Activated CD8-positive, alpha-beta memory T cell treated with anti-CD3 and anti-CD28 coated beads, Interleukin-2, amount 10 ng/mL, durations not matched to agents 7 days and 5 days (primary cell): ENCODE measurements at regions not wholly inside any gene's neighbourhood (a gene's known extent, or its start where the extent isn't known, plus 50 kb on each side); places are given as distances from the start of the nearest gene placed in this dataset.
"Not testable (repeated sequence)": the region's sequence is repeated elsewhere in the genome, so short reads cannot be mapped to it uniquely, and the experiment has no call there.

Source experiments
- ATAC-seq: fragments of 150-1000 bp; cut with Tn5 transposase; one replicate; pipeline ENCODE4 v1.10.0; 2021; ENCODE audit warnings: moderate library complexity
- CTCF ChIA-PET: fragments of 350-600 bp; sonication (Branson Sonifier 250); formaldehyde crosslinking; loops from one replicate; lab custom pipeline; 2021; ENCODE audit warnings: antibody characterized with exemption; lab: Charles Lee
- DNase-seq: peaks from one replicate; pipeline ENCODE4 v3.0.0-alpha.2; 2020
- H3K27ac Mint-ChIP-seq: one replicate; pipeline ENCODE4 v1.8.0; 2021; ENCODE audit warnings: mild to moderate bottlenecking, mixed read lengths
- H3K27me3 Mint-ChIP-seq: one replicate; pipeline ENCODE4 v1.8.0; 2021; ENCODE audit warnings: mixed read lengths
- H3K36me3 Mint-ChIP-seq: one replicate; pipeline ENCODE4 v1.8.0; 2021; ENCODE audit warnings: mild to moderate bottlenecking, mixed read lengths
- H3K4me1 Mint-ChIP-seq: one replicate; pipeline ENCODE4 v1.8.0; 2021; ENCODE audit warnings: mixed read lengths
- H3K4me3 Mint-ChIP-seq: one replicate; pipeline ENCODE4 v1.8.0; 2021; ENCODE audit warnings: mild to moderate bottlenecking, moderate library complexity, mixed read lengths
- H3K9me3 Mint-ChIP-seq: one replicate; pipeline ENCODE4 v1.8.0; 2022; ENCODE audit warnings: low read depth, mixed read lengths

GRCh38 chr21:14657241-14658008, 111.3 kb upstream of the SAMSN1 start:
- H3K4me3 Mint-ChIP-seq = no peak overlapping the region
- DNase-seq = no peak
- H3K27ac Mint-ChIP-seq = no peak overlapping the region
- H3K4me1 Mint-ChIP-seq = peaks cover 2% of the 10 kb centered on the region
- peaks cover 2% of the 10 kb centered on the region for H3K9me3 Mint-ChIP-seq
- CTCF ChIA-PET = no interaction called here
- no peaks in the 10 kb centered on the region for H3K27me3 Mint-ChIP-seq
- ATAC-seq = no peak
- H3K36me3 Mint-ChIP-seq = peaks cover 3% of the 10 kb centered on the region

GRCh38 chr21:14646893-14647292, 100.8 kb upstream of the SAMSN1 start:
- DNase-seq = no peak
- Mint-ChIP-seq H3K4me1 (no peaks in the 10 kb centered on the region), H3K27ac (no peak overlapping the region), H3K9me3 (peaks cover 12% of the 10 kb centered on the region), H3K27me3 (no peaks in the 10 kb centered on the region), H3K4me3 (no peak overlapping the region), H3K36me3 (peaks cover 16% of the 10 kb centered on the region)
- CTCF ChIA-PET = no interaction called here
- no peak for ATAC-seq

- DNase-seq (no peak), ATAC-seq (no peak)
- CTCF ChIA-PET = no interaction called here
- H3K4me1 Mint-ChIP-seq = no peaks in the 10 kb centered on the region
- peaks cover 12% of the 10 kb centered on the region for H3K9me3 Mint-ChIP-seq
- no peak overlapping the region for H3K27ac Mint-ChIP-seq
- H3K27me3 Mint-ChIP-seq = no peaks in the 10 kb centered on the region
- peaks cover 12% of the 10 kb centered on the region for H3K36me3 Mint-ChIP-seq
- H3K4me3 Mint-ChIP-seq = no peak overlapping the region
These were observed 99.6 kb upstream of the SAMSN1 start for GRCh38 chr21:14645702-14646101.

GRCh38 chr21:14632359-14632758, 86.2 kb upstream of the SAMSN1 start:
- Mint-ChIP-seq H3K36me3 (peaks cover 7% of the 10 kb centered on the region), H3K4me3 (no peak overlapping the region), H3K27ac (no peak overlapping the region), H3K4me1 (peaks cover 13% of the 10 kb centered on the region), H3K27me3 (no peaks in the 10 kb centered on the region), H3K9me3 (peaks cover 2% of the 10 kb centered on the region)
- CTCF ChIA-PET = no interaction called here
- ATAC-seq (no peak), DNase-seq (no peak)

- Mint-ChIP-seq H3K4me3 (no peak overlapping the region), H3K4me1 (peaks cover 13% of the 10 kb centered on the region), H3K36me3 (peaks cover 11% of the 10 kb centered on the region), H3K27me3 (no peaks in the 10 kb centered on the region), H3K27ac (peak overlapping the region; percentile 70), H3K9me3 (no peaks in the 10 kb centered on the region)
- ATAC-seq (peak; percentile 93), DNase-seq (no peak)
- CTCF ChIA-PET = interaction anchor here (2.9 kb wide), 1 partner anchor 107 kb away, joined by 10 read pairs; no protein-coding TSS in a partner anchor
These were observed 84.5 kb upstream of the SAMSN1 start for GRCh38 chr21:14630556-14631069.

GRCh38 chr21:14629461-14629860, 83.3 kb upstream of the SAMSN1 start:
- DNase-seq (no peak), ATAC-seq (no peak)
- Mint-ChIP-seq H3K27ac (no peak overlapping the region), H3K27me3 (no peaks in the 10 kb centered on the region), H3K4me1 (peaks cover 13% of the 10 kb centered on the region), H3K4me3 (no peak overlapping the region), H3K9me3 (peaks cover 2% of the 10 kb centered on the region), H3K36me3 (peaks cover 11% of the 10 kb centered on the region)
- CTCF ChIA-PET = interaction anchor here (1.0 to 2.9 kb wide), 3 partner anchors 10 to 108 kb away, joined by 3 to 10 read pairs (median 4); no protein-coding TSS in a partner anchor

GRCh38 chr21:14623079-14623478, 77.0 kb upstream of the SAMSN1 start:
- peaks cover 25% of the 10 kb centered on the region for H3K36me3 Mint-ChIP-seq
- H3K4me3 Mint-ChIP-seq, ATAC-seq, H3K27me3 Mint-ChIP-seq, H3K27ac Mint-ChIP-seq, DNase-seq, CTCF ChIA-PET, H3K4me1 Mint-ChIP-seq: not testable (repeated sequence)
- peaks cover 18% of the 10 kb centered on the region for H3K9me3 Mint-ChIP-seq

GRCh38 chr21:14620152-14620551, 74.0 kb upstream of the SAMSN1 start:
- H3K4me3 Mint-ChIP-seq = no peak overlapping the region
- H3K27ac Mint-ChIP-seq = no peak overlapping the region
- H3K4me1 Mint-ChIP-seq = peaks cover 9% of the 10 kb centered on the region
- H3K27me3 Mint-ChIP-seq = no peaks in the 10 kb centered on the region
- CTCF ChIA-PET = no interaction called here
- H3K9me3 Mint-ChIP-seq = peaks cover 18% of the 10 kb centered on the region
- ATAC-seq (no peak), DNase-seq (no peak)
- peaks cover 20% of the 10 kb centered on the region for H3K36me3 Mint-ChIP-seq

- Mint-ChIP-seq H3K4me3 (no peak overlapping the region), H3K4me1 (peaks cover 10% of the 10 kb centered on the region), H3K9me3 (peaks cover 15% of the 10 kb centered on the region), H3K27me3 (no peaks in the 10 kb centered on the region), H3K36me3 (peaks cover 20% of the 10 kb centered on the region), H3K27ac (no peak overlapping the region)
- CTCF ChIA-PET = interaction anchor here (1.0 to 1.1 kb wide), 2 partner anchors 11 to 120 kb away, joined by 3 to 4 read pairs; no protein-coding TSS in a partner anchor
- no peak for DNase-seq
- no peak for ATAC-seq
These were observed 71.8 kb upstream of the SAMSN1 start for GRCh38 chr21:14617871-14618270.

GRCh38 chr21:14617040-14617393, 70.9 kb upstream of the SAMSN1 start:
- no peak overlapping the region for H3K27ac Mint-ChIP-seq
- no peak overlapping the region for H3K4me3 Mint-ChIP-seq
- ATAC-seq (no peak), DNase-seq (no peak)
- no peaks in the 10 kb centered on the region for H3K27me3 Mint-ChIP-seq
- CTCF ChIA-PET = interaction anchor here (1.0 to 1.1 kb wide), 2 partner anchors 12 to 121 kb away, joined by 3 to 4 read pairs; no protein-coding TSS in a partner anchor
- H3K4me1 Mint-ChIP-seq = peaks cover 10% of the 10 kb centered on the region
- peaks cover 16% of the 10 kb centered on the region for H3K36me3 Mint-ChIP-seq
- H3K9me3 Mint-ChIP-seq = peaks cover 11% of the 10 kb centered on the region

- no peak for ATAC-seq
- Mint-ChIP-seq H3K36me3 (peaks cover 18% of the 10 kb centered on the region), H3K4me1 (peaks cover 13% of the 10 kb centered on the region), H3K27ac (no peak overlapping the region), H3K27me3 (no peaks in the 10 kb centered on the region), H3K9me3 (peaks cover 11% of the 10 kb centered on the region), H3K4me3 (no peak overlapping the region)
- CTCF ChIA-PET = interaction anchor here (1.1 kb wide), 1 partner anchor 12 kb away, joined by 4 read pairs; no protein-coding TSS in a partner anchor
- DNase-seq = no peak
These were observed 70.4 kb upstream of the SAMSN1 start for GRCh38 chr21:14616380-14617039.

GRCh38 chr21:14615359-14615974, 69.4 kb upstream of the SAMSN1 start:
- no peak for ATAC-seq
- Mint-ChIP-seq H3K36me3 (peaks cover 18% of the 10 kb centered on the region), H3K9me3 (peaks cover 10% of the 10 kb centered on the region), H3K4me3 (no peak overlapping the region), H3K4me1 (peaks cover 20% of the 10 kb centered on the region), H3K27ac (no peak overlapping the region), H3K27me3 (no peaks in the 10 kb centered on the region)
- CTCF ChIA-PET = no interaction called here
- DNase-seq = no peak

GRCh38 chr21:14614287-14614686, 68.2 kb upstream of the SAMSN1 start:
- no peak for ATAC-seq
- CTCF ChIA-PET = interaction anchor here (1.1 kb wide), 1 partner anchor 88 kb away, joined by 4 read pairs; no protein-coding TSS in a partner anchor
- DNase-seq = no peak
- H3K36me3 Mint-ChIP-seq = peaks cover 12% of the 10 kb centered on the region
- H3K27me3 Mint-ChIP-seq = no peaks in the 10 kb centered on the region
- H3K4me1 Mint-ChIP-seq = peaks cover 21% of the 10 kb centered on the region
- H3K9me3 Mint-ChIP-seq = peaks cover 2% of the 10 kb centered on the region
- no peak overlapping the region for H3K4me3 Mint-ChIP-seq
- no peak overlapping the region for H3K27ac Mint-ChIP-seq
